BLaER1 treated with 17β-estradiol and CSF1 and Interleukin-3, amounts not matched to agents 10 nM and 100 nM (cell line): ENCODE measurements at regions not wholly inside any gene's neighbourhood (a gene's known extent, or its start where the extent isn't known, plus 50 kb on each side); places are given as distances from the start of the nearest gene placed in this dataset.

Source experiments
- H3K27ac ChIP-seq, 11 experiments: shearing (Covaris generic); formaldehyde crosslinking; 2 replicates each; pipeline ENCODE4 v1.8.1; 2022
- H3K27me3 ChIP-seq, 11 experiments: shearing (Covaris generic); formaldehyde crosslinking; 2 replicates each; pipeline ENCODE4 v1.8.1; 2022
- H3K36me3 ChIP-seq, 11 experiments: shearing (Covaris generic); formaldehyde crosslinking; 2 replicates each; pipeline ENCODE4 v1.8.1; 2022
- H3K4me1 ChIP-seq, 10 experiments: shearing (Covaris generic); formaldehyde crosslinking; 2 replicates each; pipeline ENCODE4 v1.8.1; 2022
- H3K4me2 ChIP-seq, 11 experiments: shearing (Covaris generic); formaldehyde crosslinking; 2 replicates each; pipeline ENCODE4 v1.8.1; 2022
- H3K4me3 ChIP-seq, 10 experiments: shearing (Covaris generic); formaldehyde crosslinking; 2 replicates each; pipeline ENCODE4 v1.8.1; 2022
- H3K9ac ChIP-seq, 11 experiments: shearing (Covaris generic); formaldehyde crosslinking; 2 replicates each; pipeline ENCODE4 v1.8.1; 2022
- H3K9me3 ChIP-seq, 11 experiments: shearing (Covaris generic); formaldehyde crosslinking; replicated peaks in 1 of 11; 2 replicates each; pipeline ENCODE4 v1.8.1; 2022
- H4K20me1 ChIP-seq, 11 experiments: shearing (Covaris generic); formaldehyde crosslinking; 2 replicates each; pipeline ENCODE4 v1.8.1; 2022
- Cebpa-rat ChIP-seq, 11 experiments: shearing (Covaris generic); IDR thresholded peaks; 2 replicates each; pipeline ENCODE4 v1.8.1; 2022

- H3K4me3 ChIP-seq: no peak overlapping the region
- H3K4me1 ChIP-seq: peaks cover 0 to 12% (median 10%) of the 10 kb centered on the region in 10 experiments; a peak in 14 of 20 replicates
- no peaks in the 10 kb centered on the region for H3K27me3 ChIP-seq
- H4K20me1 ChIP-seq: no peaks in the 10 kb centered on the region
- TF ChIP-seq Cebpa-rat (IDR thresholded peaks at IDR 0.05): no peak
- H3K36me3 ChIP-seq: no peaks in the 10 kb centered on the region
- H3K4me2 ChIP-seq: no peak overlapping the region
- H3K9me3 ChIP-seq: no peaks in the 10 kb centered on the region
- H3K27ac ChIP-seq: no peak overlapping the region
- H3K9ac ChIP-seq: no peak overlapping the region
Observed at GRCh38 chr17:73998653-73999645, 204.5 kb upstream of the RPL38 start.

DNA sequence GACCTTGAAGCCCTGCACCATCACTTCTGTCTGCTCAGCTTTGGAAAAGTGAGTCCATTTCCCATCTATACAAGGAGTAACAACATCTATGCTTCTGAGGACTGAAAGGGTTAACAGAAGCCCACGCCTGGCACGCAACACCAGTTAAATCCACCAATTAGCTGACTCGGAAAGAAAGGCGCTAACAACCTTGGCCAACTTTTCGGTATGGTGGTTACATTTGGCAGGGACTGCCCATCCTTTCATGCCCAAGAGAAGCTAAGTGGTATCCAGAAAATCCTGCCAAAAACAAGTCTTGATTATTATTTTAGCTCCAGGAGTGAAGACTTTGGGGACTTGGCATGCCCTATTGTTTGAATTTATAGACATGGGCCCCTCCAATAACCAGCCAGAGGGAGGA, 202.3 kb upstream of the RPL38 start:
- H3K4me1 ChIP-seq: peaks cover 0 to 15% (median 14%) of the 10 kb centered on the region in 10 experiments; a peak in 16 of 20 replicates
- H3K4me3 ChIP-seq: no peak overlapping the region
- H3K4me2 ChIP-seq: no peak overlapping the region
- H3K27ac ChIP-seq: no peak overlapping the region
- H4K20me1 ChIP-seq: no peaks in the 10 kb centered on the region
- H3K27me3 ChIP-seq: no peaks in the 10 kb centered on the region
- TF ChIP-seq Cebpa-rat (IDR thresholded peaks at IDR 0.05): no peak
- no peak overlapping the region for H3K9ac ChIP-seq
- no peaks in the 10 kb centered on the region for H3K36me3 ChIP-seq
- H3K9me3 ChIP-seq: no peaks in the 10 kb centered on the region

GRCh38 chr17:74002241-74002640, 201.2 kb upstream of the RPL38 start:
- no peaks in the 10 kb centered on the region for H3K27me3 ChIP-seq
- peaks cover 0 to 22% (median 19%) of the 10 kb centered on the region in 10 experiments; a peak in 16 of 20 replicates for H3K4me1 ChIP-seq
- H3K4me2 ChIP-seq: no peak overlapping the region
- no peaks in the 10 kb centered on the region for H4K20me1 ChIP-seq
- H3K36me3 ChIP-seq: no peaks in the 10 kb centered on the region
- H3K9ac ChIP-seq: no peak overlapping the region
- H3K4me3 ChIP-seq: no peak overlapping the region
- H3K27ac ChIP-seq: no peak overlapping the region
- no peaks in the 10 kb centered on the region for H3K9me3 ChIP-seq
- TF ChIP-seq Cebpa-rat (IDR thresholded peaks at IDR 0.05): no peak

DNA sequence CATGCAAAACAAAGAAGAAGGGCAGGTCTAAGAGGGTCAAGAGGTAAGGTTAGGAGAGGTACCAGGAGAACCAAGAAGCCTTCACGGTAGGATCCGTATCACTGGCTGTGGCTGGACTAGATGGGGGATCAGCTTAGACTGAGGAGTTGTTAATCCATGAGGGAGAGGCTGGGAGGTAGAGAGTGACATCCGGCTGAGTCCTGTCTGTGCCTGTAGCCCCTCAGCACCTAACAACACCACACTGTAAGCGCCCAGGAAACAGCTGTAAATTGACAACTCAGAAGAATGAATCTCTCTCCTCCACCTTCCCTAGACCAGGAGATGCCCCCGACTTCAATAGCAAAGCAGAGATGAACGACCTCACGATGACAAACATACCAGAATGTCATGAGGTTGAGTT, 199.4 kb upstream of the RPL38 start:
- H3K4me2 ChIP-seq: no peak overlapping the region
- no peak overlapping the region for H3K4me3 ChIP-seq
- no peak for TF ChIP-seq Cebpa-rat (IDR thresholded peaks at IDR 0.05)
- H3K27me3 ChIP-seq: no peaks in the 10 kb centered on the region
- H3K9me3 ChIP-seq: no peaks in the 10 kb centered on the region
- H4K20me1 ChIP-seq: no peaks in the 10 kb centered on the region
- H3K9ac ChIP-seq: no peak overlapping the region
- peaks cover 13 to 40% (median 37%) of the 10 kb centered on the region in 10 experiments for H3K4me1 ChIP-seq
- no peak overlapping the region for H3K27ac ChIP-seq
- H3K36me3 ChIP-seq: no peaks in the 10 kb centered on the region

- Histone ChIP-seq H3K4me1 (peaks cover 13 to 58% (median 52%) of the 10 kb centered on the region in 10 experiments), H3K27me3 (no peaks in the 10 kb centered on the region), H3K9me3 (no peaks in the 10 kb centered on the region), H3K27ac (0 out of 22 replicates have a peak overlapping the region, but pooled peaks of 1 of the 11 experiments have one; percentile 10), H3K4me3 (no peak overlapping the region), H3K9ac (no peak overlapping the region; a peak in 1 of 22 replicates), H4K20me1 (no peaks in the 10 kb centered on the region), H3K4me2 (peak overlapping the region in 9 of 11 experiments; percentile 7 to 67 (median 45); a peak in 15 of 22 replicates), H3K36me3 (no peaks in the 10 kb centered on the region)
- TF ChIP-seq Cebpa-rat (IDR thresholded peaks at IDR 0.05): no peak
Observed at GRCh38 chr17:74005790-74006189, 197.7 kb upstream of the RPL38 start.

GRCh38 chr17:74006371-74006770, 197.1 kb upstream of the RPL38 start:
- no peak for TF ChIP-seq Cebpa-rat (IDR thresholded peaks at IDR 0.05)
- Histone ChIP-seq H3K27ac (no peak overlapping the region), H3K4me2 (peak overlapping the region in 9 of 11 experiments; percentile 7 to 67 (median 45); a peak in 14 of 22 replicates), H3K9ac (peak overlapping the region in 1 of 11 experiments; percentile 1; a peak in 1 of 22 replicates), H3K4me1 (peaks cover 18 to 63% (median 58%) of the 10 kb centered on the region in 10 experiments), H3K4me3 (no peak overlapping the region), H4K20me1 (no peaks in the 10 kb centered on the region), H3K36me3 (no peaks in the 10 kb centered on the region), H3K27me3 (no peaks in the 10 kb centered on the region), H3K9me3 (no peaks in the 10 kb centered on the region)

DNA sequence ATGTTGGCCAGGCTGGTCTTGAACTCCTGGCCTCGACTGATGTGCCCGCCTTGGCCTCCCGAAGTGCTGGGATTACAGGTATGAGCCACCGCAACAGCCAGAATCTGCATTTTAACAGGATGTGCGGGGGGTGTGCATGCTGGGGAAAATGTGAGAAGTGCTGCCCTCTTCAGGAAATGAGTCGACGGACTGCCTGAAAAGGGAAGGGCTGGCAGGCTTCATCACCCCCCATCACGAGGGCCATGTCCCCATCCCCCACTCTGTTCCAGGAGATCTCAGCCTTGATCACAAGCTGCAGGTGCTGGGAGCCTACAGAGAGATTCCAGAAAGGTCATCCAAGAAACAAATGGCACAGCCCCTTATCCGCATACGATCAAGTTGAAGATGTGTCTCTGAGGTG, 195.3 kb upstream of the RPL38 start:
- Histone ChIP-seq H3K9ac (peak overlapping the region in 1 of 11 experiments; percentile 10; a peak in 1 of 22 replicates), H3K27me3 (no peaks in the 10 kb centered on the region), H3K4me3 (no peak overlapping the region), H4K20me1 (no peaks in the 10 kb centered on the region), H3K36me3 (no peaks in the 10 kb centered on the region), H3K9me3 (no peaks in the 10 kb centered on the region), H3K4me1 (peaks cover 32 to 80% (median 74%) of the 10 kb centered on the region in 10 experiments), H3K4me2 (peak overlapping the region; percentile 41 to 97 (median 66); a peak in 21 of 22 replicates), H3K27ac (peak overlapping the region in 5 of 11 experiments; percentile 5 to 96 (median 23); a peak in 6 of 22 replicates)
- no peak for TF ChIP-seq Cebpa-rat (IDR thresholded peaks at IDR 0.05)

DNA sequence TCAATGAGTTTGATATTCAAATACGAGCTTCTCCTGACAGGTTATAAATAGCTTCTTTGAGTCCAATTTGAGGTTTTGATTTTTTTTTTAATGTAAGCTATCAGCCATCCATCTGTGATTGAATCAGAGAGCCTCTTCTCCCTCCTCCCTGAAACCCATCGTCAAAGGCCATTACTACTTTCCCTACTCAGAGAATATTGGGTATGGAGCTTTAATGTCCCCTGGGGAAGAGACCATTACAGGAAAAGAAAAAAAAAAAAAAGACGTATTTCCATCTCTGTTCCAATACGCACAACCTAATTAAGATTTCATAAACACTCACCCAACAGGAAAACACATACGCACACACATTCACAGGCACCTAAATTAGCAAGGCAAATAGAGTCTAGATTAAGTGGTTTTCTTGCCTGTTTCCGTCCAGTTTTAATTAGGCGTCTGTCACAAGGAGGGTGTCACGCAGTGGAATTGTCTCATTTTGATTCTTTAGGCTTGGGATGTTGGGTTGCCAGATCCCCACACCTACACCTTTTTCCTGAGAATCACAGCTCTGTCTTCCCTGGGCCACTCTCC, 194.3 kb upstream of the RPL38 start:
- Histone ChIP-seq H3K9me3 (no peaks in the 10 kb centered on the region), H3K4me2 (peak overlapping the region in 10 of 11 experiments; percentile 11 to 97 (median 71); a peak in 19 of 22 replicates), H3K36me3 (no peaks in the 10 kb centered on the region), H3K4me1 (peaks cover 42 to 90% (median 84%) of the 10 kb centered on the region in 10 experiments), H3K27ac (peak overlapping the region in 7 of 11 experiments; percentile 13 to 96 (median 33); a peak in 12 of 22 replicates), H3K9ac (peak overlapping the region in 3 of 11 experiments; percentile 9 to 31 (median 10); a peak in 2 of 22 replicates), H3K4me3 (no peak overlapping the region), H4K20me1 (no peaks in the 10 kb centered on the region), H3K27me3 (no peaks in the 10 kb centered on the region)
- no peak for TF ChIP-seq Cebpa-rat (IDR thresholded peaks at IDR 0.05)

GRCh38 chr17:74010903-74011302, 192.6 kb upstream of the RPL38 start:
- H3K9me3 ChIP-seq: 0 out of 22 replicates have a peak, but pooled peaks cover 0 to 6% (median 0%) of the 10 kb centered on the region in 11 experiments
- peak overlapping the region; percentile 74 to 97 (median 84); a peak in 21 of 22 replicates for H3K4me2 ChIP-seq
- peak overlapping the region in 8 of 11 experiments; percentile 79 to 96 (median 89); a peak in 17 of 22 replicates for H3K27ac ChIP-seq
- H3K4me3 ChIP-seq: no peak overlapping the region
- H3K36me3 ChIP-seq: no peaks in the 10 kb centered on the region
- H3K4me1 ChIP-seq: peaks cover 44 to 95% (median 79%) of the 10 kb centered on the region in 10 experiments
- no peaks in the 10 kb centered on the region for H3K27me3 ChIP-seq
- peak overlapping the region in 7 of 11 experiments; percentile 73 to 84 (median 78); a peak in 11 of 22 replicates for H3K9ac ChIP-seq
- no peak for TF ChIP-seq Cebpa-rat (IDR thresholded peaks at IDR 0.05)
- H4K20me1 ChIP-seq: no peaks in the 10 kb centered on the region
